ENCODE measurements at regions not wholly inside any gene's neighbourhood (a gene's known extent, or its start where the extent isn't known, plus 50 kb on each side); places are given as distances from the start of the nearest gene placed in this dataset.

DNA sequence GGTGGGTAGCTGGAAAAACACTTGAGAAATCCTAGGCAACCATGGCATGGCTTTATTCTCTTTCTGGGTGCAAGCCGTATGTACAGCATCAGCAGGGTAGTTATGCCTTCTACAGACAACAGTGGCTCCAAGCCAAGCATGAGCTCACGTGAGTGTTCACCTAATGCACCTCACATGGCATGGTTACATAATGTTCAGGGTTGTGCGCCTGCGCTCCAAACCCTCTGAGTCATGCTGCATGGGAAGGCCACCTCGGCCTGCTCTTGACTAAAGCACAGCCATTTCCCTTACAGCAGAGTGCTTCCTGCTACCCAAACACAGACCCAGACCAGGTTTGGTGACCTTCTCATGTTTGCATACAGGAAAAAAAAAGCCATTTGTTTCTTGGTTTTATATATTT lies 96.2 kb downstream of the VIP start:
- TF ChIP-seq, protein P1, sequence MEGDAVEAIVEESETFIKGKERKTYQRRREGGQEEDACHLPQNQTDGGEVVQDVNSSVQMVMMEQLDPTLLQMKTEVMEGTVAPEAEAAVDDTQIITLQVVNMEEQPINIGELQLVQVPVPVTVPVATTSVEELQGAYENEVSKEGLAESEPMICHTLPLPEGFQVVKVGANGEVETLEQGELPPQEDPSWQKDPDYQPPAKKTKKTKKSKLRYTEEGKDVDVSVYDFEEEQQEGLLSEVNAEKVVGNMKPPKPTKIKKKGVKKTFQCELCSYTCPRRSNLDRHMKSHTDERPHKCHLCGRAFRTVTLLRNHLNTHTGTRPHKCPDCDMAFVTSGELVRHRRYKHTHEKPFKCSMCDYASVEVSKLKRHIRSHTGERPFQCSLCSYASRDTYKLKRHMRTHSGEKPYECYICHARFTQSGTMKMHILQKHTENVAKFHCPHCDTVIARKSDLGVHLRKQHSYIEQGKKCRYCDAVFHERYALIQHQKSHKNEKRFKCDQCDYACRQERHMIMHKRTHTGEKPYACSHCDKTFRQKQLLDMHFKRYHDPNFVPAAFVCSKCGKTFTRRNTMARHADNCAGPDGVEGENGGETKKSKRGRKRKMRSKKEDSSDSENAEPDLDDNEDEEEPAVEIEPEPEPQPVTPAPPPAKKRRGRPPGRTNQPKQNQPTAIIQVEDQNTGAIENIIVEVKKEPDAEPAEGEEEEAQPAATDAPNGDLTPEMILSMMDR (IDR thresholded peaks at IDR 0.05; ENCODE audit: poor library complexity, severe bottlenecking) = no peak
- no peak for TF ChIP-seq EP300 (conservative IDR thresholded peaks at IDR 0.05; ENCODE audit: poor library complexity, severe bottlenecking)
- TF ChIP-seq POLR2AphosphoS5 (IDR thresholded peaks at IDR 0.05) = no peak
- TF ChIP-seq, protein P2, sequence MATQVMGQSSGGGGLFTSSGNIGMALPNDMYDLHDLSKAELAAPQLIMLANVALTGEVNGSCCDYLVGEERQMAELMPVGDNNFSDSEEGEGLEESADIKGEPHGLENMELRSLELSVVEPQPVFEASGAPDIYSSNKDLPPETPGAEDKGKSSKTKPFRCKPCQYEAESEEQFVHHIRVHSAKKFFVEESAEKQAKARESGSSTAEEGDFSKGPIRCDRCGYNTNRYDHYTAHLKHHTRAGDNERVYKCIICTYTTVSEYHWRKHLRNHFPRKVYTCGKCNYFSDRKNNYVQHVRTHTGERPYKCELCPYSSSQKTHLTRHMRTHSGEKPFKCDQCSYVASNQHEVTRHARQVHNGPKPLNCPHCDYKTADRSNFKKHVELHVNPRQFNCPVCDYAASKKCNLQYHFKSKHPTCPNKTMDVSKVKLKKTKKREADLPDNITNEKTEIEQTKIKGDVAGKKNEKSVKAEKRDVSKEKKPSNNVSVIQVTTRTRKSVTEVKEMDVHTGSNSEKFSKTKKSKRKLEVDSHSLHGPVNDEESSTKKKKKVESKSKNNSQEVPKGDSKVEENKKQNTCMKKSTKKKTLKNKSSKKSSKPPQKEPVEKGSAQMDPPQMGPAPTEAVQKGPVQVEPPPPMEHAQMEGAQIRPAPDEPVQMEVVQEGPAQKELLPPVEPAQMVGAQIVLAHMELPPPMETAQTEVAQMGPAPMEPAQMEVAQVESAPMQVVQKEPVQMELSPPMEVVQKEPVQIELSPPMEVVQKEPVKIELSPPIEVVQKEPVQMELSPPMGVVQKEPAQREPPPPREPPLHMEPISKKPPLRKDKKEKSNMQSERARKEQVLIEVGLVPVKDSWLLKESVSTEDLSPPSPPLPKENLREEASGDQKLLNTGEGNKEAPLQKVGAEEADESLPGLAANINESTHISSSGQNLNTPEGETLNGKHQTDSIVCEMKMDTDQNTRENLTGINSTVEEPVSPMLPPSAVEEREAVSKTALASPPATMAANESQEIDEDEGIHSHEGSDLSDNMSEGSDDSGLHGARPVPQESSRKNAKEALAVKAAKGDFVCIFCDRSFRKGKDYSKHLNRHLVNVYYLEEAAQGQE (IDR thresholded peaks at IDR 0.05; ENCODE audit: borderline replicate concordance) = no peak
